ENCODE measurements at regions not wholly inside any gene's neighbourhood (a gene's known extent, or its start where the extent isn't known, plus 50 kb on each side); places are given as distances from the start of the nearest gene placed in this dataset.

GRCh38 chr1:110771245-110772022 lies 96.7 kb upstream of the KCNA3 start:
- H3K27me3 Mint-ChIP-seq (ENCODE audit: low read depth) = peaks cover 38% of the 10 kb centered on the region
- Histone ChIP-seq H2AFZ (ENCODE audit: low read length) (no peak overlapping the region), H2BK5ac (ENCODE audit: insufficient read length, low read length) (no peak overlapping the region), H3K79me1 (ENCODE audit: insufficient read depth, low read depth, low read length, poor library complexity, severe bottlenecking) (no peaks in the 10 kb centered on the region), H2BK20ac (ENCODE audit: low read depth, low read length, poor library complexity, severe bottlenecking) (no peak overlapping the region), H3K14ac (ENCODE audit: insufficient read depth, low read length) (no peak overlapping the region), H4K5ac (ENCODE audit: insufficient read length, low read depth, low read length) (no peak overlapping the region), H3K23ac (ENCODE audit: insufficient read length, low read depth, low read length) (no peak overlapping the region), H3K18ac (ENCODE audit: insufficient read length, low read depth, low read length) (no peak overlapping the region), H2BK12ac (ENCODE audit: insufficient read length, low read depth, low read length) (no peak overlapping the region), H3K27ac (ENCODE audit: insufficient read length, low read depth, low read length) (no peak overlapping the region), H2BK15ac (ENCODE audit: low read depth, low read length) (no peak overlapping the region), H4K20me1 (ENCODE audit: control insufficient read depth, insufficient read depth, insufficient read length) (no peaks in the 10 kb centered on the region), H3K9ac (ENCODE audit: extremely low read depth, insufficient read length, low read length) (no peak overlapping the region), H3T11ph (ENCODE audit: low read length) (no peak overlapping the region), H3K4me2 (ENCODE audit: insufficient read depth, insufficient read length, low read length) (no peak overlapping the region), H3K4ac (ENCODE audit: low read depth, low read length) (no peak overlapping the region), H3K56ac (ENCODE audit: insufficient read length, low read depth, low read length) (no peak overlapping the region), H3K9me3 (ENCODE audit: control insufficient read depth, low read depth, low read length) (no peaks in the 10 kb centered on the region), H3K79me2 (ENCODE audit: insufficient read depth, low read length) (no peaks in the 10 kb centered on the region), H3K4me1 (ENCODE audit: insufficient read depth, low read length) (no peaks in the 10 kb centered on the region), H2BK120ac (ENCODE audit: low read depth, low read length, poor library complexity, severe bottlenecking) (no peak overlapping the region), H4K91ac (ENCODE audit: insufficient read length, low read depth, low read length) (no peak overlapping the region), H2AK5ac (ENCODE audit: insufficient read length, low read length) (no peak overlapping the region), H4K8ac (replicated peaks; ENCODE audit: insufficient read length, low read depth, low read length) (no peak overlapping the region), H3K23me2 (ENCODE audit: insufficient read length, low read depth, low read length, poor library complexity, severe bottlenecking) (no peaks in the 10 kb centered on the region), H3K27me3 (ENCODE audit: insufficient read depth, low read length) (no peaks in the 10 kb centered on the region)
- no peaks in the 10 kb centered on the region for H3K4me1 Mint-ChIP-seq
- H3K27ac Mint-ChIP-seq = no peak overlapping the region
- no CpG with 5 or more reads among the region's 2 CpGs for WGBS (ENCODE audit: extremely low coverage, insufficient read length, low lambda C conversion rate)
- peaks cover 7 to 8% of the 10 kb centered on the region in 2 experiments for H3K9me3 Mint-ChIP-seq
- TF ChIP-seq CTCF (conservative IDR thresholded peaks at IDR 0.05) = no peak
- no peak overlapping the region for H3K4me3 Mint-ChIP-seq
- DNase-seq = no peak
- H3K36me3 Mint-ChIP-seq (ENCODE audit: insufficient read depth in 1 of 3, low read depth in 3 of 3) = peaks cover 0 to 5% (median 2%) of the 10 kb centered on the region in 3 experiments; a peak in 4 of 7 replicates
